ENCODE measurements at regions not wholly inside any gene's neighbourhood (a gene's known extent, or its start where the extent isn't known, plus 50 kb on each side); places are given as distances from the start of the nearest gene placed in this dataset.

GRCh38 chr16:26749072-26749471 lies 317.7 kb upstream of the C16orf82 start:
- ATAC-seq (ENCODE audit: low read depth) (no peak), DNase-seq (ENCODE audit: low spot score) (no peak)
- Histone ChIP-seq H3K36me3 (ENCODE audit: low read depth) (no peaks in the 10 kb centered on the region), H3K4me3 (ENCODE audit: severe bottlenecking) (no peak overlapping the region), H3K9me3 (ENCODE audit: severe bottlenecking) (no peaks in the 10 kb centered on the region), H3K27me3 (ENCODE audit: insufficient read depth, poor library complexity, severe bottlenecking) (no peaks in the 10 kb centered on the region), H3K27ac (ENCODE audit: poor library complexity, severe bottlenecking) (no peak overlapping the region), H3K4me1 (ENCODE audit: insufficient read depth, poor library complexity, severe bottlenecking) (no peaks in the 10 kb centered on the region)
- TF ChIP-seq CTCF (IDR thresholded peaks at IDR 0.05; ENCODE audit: poor library complexity, severe bottlenecking), result no peak

- no peaks in the 10 kb centered on the region for H3K4me1 ChIP-seq (ENCODE audit: insufficient read depth, poor library complexity, severe bottlenecking)
- no peaks in the 10 kb centered on the region for H3K36me3 ChIP-seq (ENCODE audit: low read depth)
- no peaks in the 10 kb centered on the region for H3K9me3 ChIP-seq (ENCODE audit: severe bottlenecking)
- no peak overlapping the region for H3K27ac ChIP-seq (ENCODE audit: poor library complexity, severe bottlenecking)
- H3K27me3 ChIP-seq (ENCODE audit: insufficient read depth, poor library complexity, severe bottlenecking), result no peaks in the 10 kb centered on the region
- no peak for TF ChIP-seq CTCF (IDR thresholded peaks at IDR 0.05; ENCODE audit: poor library complexity, severe bottlenecking)
- DNase-seq (ENCODE audit: low spot score), result no peak
- H3K4me3 ChIP-seq (ENCODE audit: severe bottlenecking), result no peak overlapping the region
- ATAC-seq (ENCODE audit: low read depth), result no peak
Observed at GRCh38 chr16:26752166-26752565, 314.6 kb upstream of the C16orf82 start.

- Histone ChIP-seq H3K36me3 (ENCODE audit: low read depth) (no peaks in the 10 kb centered on the region), H3K27ac (ENCODE audit: poor library complexity, severe bottlenecking) (no peak overlapping the region), H3K9me3 (ENCODE audit: severe bottlenecking) (no peaks in the 10 kb centered on the region), H3K4me3 (ENCODE audit: severe bottlenecking) (no peak overlapping the region), H3K4me1 (ENCODE audit: insufficient read depth, poor library complexity, severe bottlenecking) (no peaks in the 10 kb centered on the region), H3K27me3 (ENCODE audit: insufficient read depth, poor library complexity, severe bottlenecking) (no peaks in the 10 kb centered on the region)
- no peak for DNase-seq (ENCODE audit: low spot score)
- no peak for ATAC-seq (ENCODE audit: low read depth)
- no peak for TF ChIP-seq CTCF (IDR thresholded peaks at IDR 0.05; ENCODE audit: poor library complexity, severe bottlenecking)
Observed at GRCh38 chr16:26756633-26757032, 310.1 kb upstream of the C16orf82 start.

- Histone ChIP-seq H3K27me3 (ENCODE audit: insufficient read depth, poor library complexity, severe bottlenecking) (no peaks in the 10 kb centered on the region), H3K27ac (ENCODE audit: poor library complexity, severe bottlenecking) (no peak overlapping the region), H3K9me3 (ENCODE audit: severe bottlenecking) (no peaks in the 10 kb centered on the region), H3K4me1 (ENCODE audit: insufficient read depth, poor library complexity, severe bottlenecking) (no peaks in the 10 kb centered on the region), H3K36me3 (ENCODE audit: low read depth) (no peaks in the 10 kb centered on the region), H3K4me3 (ENCODE audit: severe bottlenecking) (no peak overlapping the region)
- no peak for TF ChIP-seq CTCF (IDR thresholded peaks at IDR 0.05; ENCODE audit: poor library complexity, severe bottlenecking)
- DNase-seq (ENCODE audit: low spot score) (no peak), ATAC-seq (ENCODE audit: low read depth) (no peak)
Observed at GRCh38 chr16:26762594-26762993, 304.1 kb upstream of the C16orf82 start.

- H3K27ac ChIP-seq (ENCODE audit: poor library complexity, severe bottlenecking), result no peak overlapping the region
- no peaks in the 10 kb centered on the region for H3K4me1 ChIP-seq (ENCODE audit: insufficient read depth, poor library complexity, severe bottlenecking)
- H3K36me3 ChIP-seq (ENCODE audit: low read depth), result no peaks in the 10 kb centered on the region
- no peak for TF ChIP-seq CTCF (IDR thresholded peaks at IDR 0.05; ENCODE audit: poor library complexity, severe bottlenecking)
- H3K4me3 ChIP-seq (ENCODE audit: severe bottlenecking), result no peak overlapping the region
- no peaks in the 10 kb centered on the region for H3K27me3 ChIP-seq (ENCODE audit: insufficient read depth, poor library complexity, severe bottlenecking)
- DNase-seq (ENCODE audit: low spot score) (no peak), ATAC-seq (ENCODE audit: low read depth) (peak; percentile 54; the same call in 2 of the 3 replicates)
- no peaks in the 10 kb centered on the region for H3K9me3 ChIP-seq (ENCODE audit: severe bottlenecking)
Observed at GRCh38 chr16:26765087-26765486, 301.6 kb upstream of the C16orf82 start.

All from RWPE2 (cell line).